ENCODE measurements at regions not wholly inside any gene's neighbourhood (a gene's known extent, or its start where the extent isn't known, plus 50 kb on each side); places are given as distances from the start of the nearest gene placed in this dataset.
"Not testable (repeated sequence)": the region's sequence is repeated elsewhere in the genome, so short reads cannot be mapped to it uniquely, and the experiment has no call there.

DNA sequence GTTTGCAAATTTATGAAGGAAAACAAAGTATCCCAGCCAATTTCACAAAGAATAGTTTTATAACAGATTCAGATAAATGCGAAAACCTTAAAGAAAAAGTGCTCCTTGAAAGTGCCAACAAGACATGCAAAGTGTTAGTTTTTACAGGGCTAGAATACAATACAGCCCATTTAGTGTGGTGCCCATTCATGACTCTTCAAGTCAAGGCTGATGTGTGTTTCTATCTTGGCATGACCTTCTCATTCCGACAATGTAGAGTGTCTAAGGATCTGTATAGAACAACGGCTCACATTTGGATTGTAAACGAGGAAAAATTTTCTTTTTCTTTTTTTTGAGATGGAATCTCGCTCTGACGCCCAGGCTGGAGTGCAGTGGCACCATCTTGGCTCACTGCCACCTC is 205.2 kb upstream of the SEMA6A start:
- no peak for DNase-seq

GRCh38 chr5:116778651-116779280 is 204.1 kb upstream of the SEMA6A start:
- DNase-seq: no peak

- no peak for DNase-seq
These were observed 203.4 kb upstream of the SEMA6A start for GRCh38 chr5:116778032-116778431.

GRCh38 chr5:116773926-116774325 is 199.3 kb upstream of the SEMA6A start:
- no peak for DNase-seq

DNA sequence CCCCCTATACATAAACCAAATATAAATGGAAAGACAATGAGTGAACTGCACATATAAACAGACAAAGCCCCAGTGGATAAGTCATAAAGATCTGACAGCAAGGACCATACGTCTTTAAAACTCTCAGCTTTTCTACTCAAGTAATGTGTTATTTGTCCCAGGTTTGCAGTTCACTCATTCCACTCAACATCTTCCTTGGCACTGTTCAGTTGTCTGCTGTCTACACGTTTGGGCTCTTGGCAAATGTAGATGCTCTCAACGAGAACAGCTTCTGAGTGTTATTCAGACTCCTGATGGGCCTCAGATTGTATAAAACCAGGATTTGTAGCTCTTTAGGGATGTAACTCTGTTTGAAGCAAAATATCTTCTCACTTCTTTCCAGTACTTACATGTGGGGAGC is 198.2 kb upstream of the SEMA6A start:
- DNase-seq: no peak

DNA sequence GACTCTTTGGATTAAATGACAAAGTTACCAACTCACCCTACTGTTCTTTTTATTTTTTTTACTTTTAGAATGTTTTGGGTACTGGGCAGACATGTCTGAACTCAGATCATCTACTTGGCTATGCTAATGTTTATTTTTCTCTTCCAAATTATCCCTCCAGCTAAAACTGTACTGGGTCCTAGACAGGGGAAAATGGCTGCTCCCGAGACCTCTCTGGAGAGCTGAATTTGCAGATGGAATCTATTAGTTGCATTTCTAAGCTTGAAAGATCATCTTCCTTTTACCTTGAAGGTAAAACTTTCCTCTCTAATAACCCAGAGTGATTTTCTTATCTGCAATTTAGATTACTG is 197.5 kb upstream of the SEMA6A start:
- DNase-seq: no peak

GRCh38 chr5:116771466-116772151 is 197.0 kb upstream of the SEMA6A start:
- DNase-seq: no peak

DNA sequence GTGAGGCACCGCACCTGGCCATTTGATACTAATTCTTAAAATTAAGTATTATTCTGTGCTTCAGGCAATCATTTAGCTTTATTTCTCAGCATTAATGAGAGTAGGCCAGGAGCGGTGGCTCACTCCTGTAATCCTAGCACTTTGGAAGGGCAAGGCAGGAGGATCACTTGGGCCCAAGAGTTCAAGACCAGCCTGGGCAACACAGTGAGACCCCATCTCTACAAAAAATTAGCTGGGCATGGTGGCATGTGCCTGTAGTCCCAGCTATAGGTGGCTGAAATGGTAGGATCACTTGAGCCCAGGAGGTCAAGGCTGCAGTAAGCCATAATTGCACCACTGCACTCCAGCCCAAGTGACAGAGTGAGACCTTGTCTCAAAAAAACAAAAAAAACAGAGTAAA is 195.3 kb upstream of the SEMA6A start:
- DNase-seq: not testable (repeated sequence)

GRCh38 chr5:116769470-116769869 is 194.8 kb upstream of the SEMA6A start:
- DNase-seq: no peak

DNA sequence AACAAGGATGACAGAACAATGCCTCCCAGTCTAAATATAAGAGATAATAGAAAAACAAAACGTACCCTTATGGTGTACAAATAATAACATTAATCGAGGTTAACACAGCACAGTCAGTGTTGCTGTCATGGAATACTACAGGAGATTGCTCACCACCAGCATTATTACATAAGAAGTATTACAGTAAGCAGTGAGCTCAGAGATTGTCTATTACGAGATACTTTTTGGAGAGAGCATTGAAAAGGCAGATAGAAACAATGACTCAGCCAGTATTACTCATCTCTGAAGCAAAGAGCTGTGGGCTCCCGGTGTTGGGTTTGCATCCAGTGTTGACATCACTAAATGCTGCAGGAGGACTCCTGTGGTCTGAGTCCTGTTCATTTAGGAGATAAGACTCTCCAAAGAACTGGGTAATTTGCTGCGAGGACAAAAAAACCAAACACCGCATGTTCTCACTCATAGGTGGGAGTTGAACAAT is 191.9 kb upstream of the SEMA6A start:
- DNase-seq: no peak

DNA sequence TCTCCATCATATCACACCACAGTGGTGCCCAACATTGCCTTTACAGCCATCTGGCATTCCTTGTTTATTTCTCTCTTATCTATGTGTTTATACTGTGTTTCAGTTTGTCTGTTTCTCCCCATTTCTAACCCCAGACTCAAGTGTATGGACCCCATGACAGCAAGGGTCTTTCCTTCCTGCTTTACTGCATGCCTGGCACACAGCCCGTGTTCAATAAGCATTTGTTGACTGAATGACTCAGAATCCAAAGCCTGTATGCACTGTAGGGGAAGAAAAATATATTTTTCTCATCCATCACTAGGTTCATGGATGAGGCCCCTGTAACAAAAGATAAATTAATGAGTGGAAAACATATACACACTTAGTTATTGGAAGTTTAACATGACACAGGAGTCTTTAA is 190.8 kb upstream of the SEMA6A start:
- DNase-seq: no peak

- no peak for DNase-seq
These were observed 190.3 kb upstream of the SEMA6A start for GRCh38 chr5:116764941-116765340.

DNA sequence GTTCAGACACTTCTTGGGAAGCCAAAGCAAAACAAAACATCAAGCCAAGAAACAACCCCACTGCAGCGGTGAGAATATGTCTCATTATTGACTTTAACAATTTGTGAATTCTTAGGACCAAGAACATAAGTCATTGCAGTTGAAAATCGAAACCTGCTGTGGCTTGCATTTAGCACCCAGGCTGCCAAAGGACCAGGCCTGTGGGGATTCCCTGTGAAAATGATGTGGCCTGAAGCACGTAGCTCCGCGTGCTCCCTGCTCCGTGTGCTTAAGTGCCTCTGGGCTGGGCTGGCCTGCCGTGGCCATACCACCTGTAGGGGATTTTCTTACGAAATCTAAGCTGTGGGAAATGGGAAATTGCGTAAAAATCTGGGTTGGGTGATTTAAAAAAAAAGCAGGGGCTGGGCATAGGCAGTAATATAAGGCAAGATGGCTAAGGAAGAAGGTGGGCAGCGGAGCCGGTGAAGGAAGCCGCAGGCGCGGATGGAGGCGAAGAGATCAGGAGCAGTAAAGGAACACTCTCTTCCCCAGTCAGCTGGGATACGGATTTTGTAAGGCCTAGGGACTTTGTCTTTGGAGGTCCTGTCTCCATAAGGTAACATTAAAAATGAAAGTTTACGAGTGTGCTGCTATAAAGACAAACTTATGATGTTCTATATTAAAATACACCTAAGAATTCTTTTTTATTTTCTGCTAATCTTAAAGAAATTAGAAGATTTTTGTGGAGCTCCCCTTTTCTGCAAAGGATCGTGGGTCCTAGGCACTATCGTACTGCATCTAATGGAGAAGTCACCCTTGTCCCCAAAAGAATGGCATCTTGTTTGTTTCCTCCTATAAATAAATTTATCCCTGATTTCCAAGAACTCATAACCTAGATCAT is 189.6 kb upstream of the SEMA6A start:
- DNase-seq: no peak

GRCh38 chr5:116759860-116760640 is 185.4 kb upstream of the SEMA6A start:
- no peak for DNase-seq

DNA sequence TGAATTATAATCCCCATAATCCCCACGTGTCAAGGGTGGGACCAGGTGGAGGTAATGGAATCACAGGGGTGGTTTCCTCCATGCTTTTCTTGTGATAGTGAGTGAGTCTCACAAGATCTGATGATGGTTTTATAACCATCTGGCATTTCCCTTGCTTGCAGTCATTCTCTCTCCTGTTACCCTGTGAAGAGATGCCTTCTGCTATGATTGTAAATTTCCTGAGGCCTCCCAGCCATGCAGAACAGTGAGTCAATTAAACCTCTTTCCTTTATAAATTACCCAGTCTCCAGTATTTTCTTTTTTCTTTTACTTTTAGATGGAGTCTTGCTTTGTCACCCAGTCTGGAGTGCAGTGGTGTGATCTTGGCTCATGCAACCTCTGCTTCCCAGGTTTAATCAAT is 182.7 kb upstream of the SEMA6A start:
- no peak for DNase-seq

DNA sequence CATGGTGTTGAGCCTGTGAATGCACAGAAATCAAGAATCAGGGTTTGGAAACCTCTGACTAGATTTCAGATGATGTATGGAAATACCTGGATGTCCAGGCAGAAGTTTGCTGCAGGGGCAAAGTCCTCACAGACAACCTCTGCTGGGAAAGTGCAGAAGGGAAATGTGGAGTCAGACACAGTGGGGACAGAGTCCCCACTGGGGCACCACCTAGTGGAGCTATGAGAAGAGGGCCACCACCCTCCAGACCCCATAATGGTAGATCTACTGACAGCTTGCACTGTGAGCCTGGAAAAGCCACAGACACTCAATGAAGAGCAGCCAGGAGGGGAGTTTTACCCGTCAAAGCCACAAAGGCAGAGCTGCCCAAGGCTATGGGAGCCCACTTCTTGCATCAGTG is 181.9 kb upstream of the SEMA6A start:
- DNase-seq: no peak

GRCh38 chr5:116754556-116754955 is 179.9 kb upstream of the SEMA6A start:
- no peak for DNase-seq

GRCh38 chr5:116751684-116752083 is 177.1 kb upstream of the SEMA6A start:
- DNase-seq: no peak

GRCh38 chr5:116750631-116751580 is 176.3 kb upstream of the SEMA6A start:
- DNase-seq: no peak

DNA sequence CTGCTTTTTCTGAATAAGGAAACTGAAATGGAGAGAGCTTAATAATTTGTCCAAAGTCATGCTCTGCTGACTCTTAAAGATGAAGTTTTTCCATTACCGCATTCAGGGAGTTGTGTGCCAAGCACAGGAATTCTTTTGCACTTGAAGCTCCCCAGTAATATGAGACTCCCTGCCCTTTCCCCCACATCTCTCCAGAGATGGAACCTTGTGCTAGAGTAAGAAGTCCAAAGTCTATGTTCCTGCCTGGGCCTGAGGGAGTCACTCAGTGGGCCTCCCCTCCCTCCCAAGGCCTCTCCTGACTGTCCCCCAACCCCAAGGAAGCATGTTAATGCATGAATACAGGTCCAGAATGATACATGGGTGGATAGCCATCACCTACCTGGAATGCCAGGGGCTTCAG is 173.3 kb upstream of the SEMA6A start:
- DNase-seq: no peak

- no peak for DNase-seq
These were observed 172.0 kb upstream of the SEMA6A start for GRCh38 chr5:116746668-116747067.

Measured in muscle of arm (tissue), 1 donor.